T-helper 2 cell treated with Interferon-gamma antibody and Interleukin-4, amounts not matched to agents 100 ng/mL and 5 ng/mL, for 36 hours (primary cell): ENCODE measurements at regions not wholly inside any gene's neighbourhood (a gene's known extent, or its start where the extent isn't known, plus 50 kb on each side); places are given as distances from the start of the nearest gene placed in this dataset.
"Not testable (repeated sequence)": the region's sequence is repeated elsewhere in the genome, so short reads cannot be mapped to it uniquely, and the experiment has no call there.

Source experiments
- intact Hi-C: fragments of 100-400 bp; cut with micrococcal nuclease; formaldehyde crosslinking; loops from one replicate; pipeline ENCODE4 v1.15.1; 2023

GRCh38 chr6:159407211-159407780 is 238.1 kb downstream of the FNDC1 start:
- intact Hi-C loops: not testable (repeated sequence)

DNA sequence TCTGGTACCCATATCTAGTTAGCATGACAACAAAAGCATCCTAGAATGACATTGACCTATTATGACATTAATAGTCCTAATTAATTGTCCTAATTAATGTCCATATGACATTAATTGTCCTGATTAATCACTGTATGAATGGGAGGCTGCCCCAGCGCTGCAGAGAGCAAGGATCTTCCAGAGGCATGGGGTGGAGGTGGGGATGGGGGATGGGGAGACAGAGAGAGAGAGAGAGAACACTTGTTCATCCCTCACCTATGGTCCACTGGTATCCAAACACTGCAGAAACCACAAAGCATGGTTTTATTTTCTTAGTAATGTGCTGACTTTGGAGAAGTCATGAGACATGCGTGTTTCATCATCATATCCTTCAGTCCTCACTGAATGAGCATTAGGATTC is 235.1 kb downstream of the FNDC1 start:
- intact Hi-C loops: no loop called here

DNA sequence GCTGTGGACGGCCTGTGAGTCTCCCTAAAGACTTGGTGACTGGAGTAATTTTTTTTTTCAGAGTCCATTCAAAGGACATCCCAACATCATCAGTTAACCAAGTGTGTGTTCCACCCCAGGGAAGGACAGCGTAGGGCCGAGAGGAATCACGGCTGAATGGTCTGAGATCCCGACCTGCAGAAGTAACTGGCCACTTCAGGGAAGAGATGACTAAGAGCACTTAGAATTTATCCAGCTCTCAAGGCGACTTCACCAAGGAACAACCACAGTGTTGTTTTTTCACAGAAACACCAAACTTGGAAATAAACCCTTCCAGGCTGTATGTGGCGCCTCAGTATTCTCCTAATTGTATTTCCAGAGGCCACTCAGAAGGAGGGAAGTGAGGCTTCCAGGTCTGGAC is 231.6 kb downstream of the FNDC1 start:
- intact Hi-C loops: no loop called here

DNA sequence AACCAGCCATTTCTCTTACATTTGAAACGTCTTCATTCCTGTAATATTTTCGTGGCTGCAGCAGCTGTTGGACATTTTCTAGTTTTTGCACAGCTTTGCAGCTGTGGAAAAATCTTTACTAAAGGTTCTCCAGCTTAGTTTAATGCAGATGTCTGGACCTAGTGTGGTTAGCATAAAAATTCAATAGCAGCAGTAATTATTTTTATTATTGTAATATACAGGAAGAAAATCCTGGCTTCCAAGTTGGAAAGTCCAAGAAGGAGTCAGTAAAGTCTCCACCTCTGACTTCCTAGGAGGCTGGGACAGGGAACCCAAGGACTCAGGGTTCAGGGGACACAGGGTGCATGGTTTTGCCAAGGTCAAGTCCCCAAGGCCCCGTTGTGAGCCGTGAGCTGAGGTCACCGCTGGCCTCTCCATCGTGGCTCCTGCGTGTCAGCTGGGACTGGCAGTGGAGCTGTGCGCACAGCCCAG is 230.6 kb downstream of the FNDC1 start:
- intact Hi-C loops: no loop called here

DNA sequence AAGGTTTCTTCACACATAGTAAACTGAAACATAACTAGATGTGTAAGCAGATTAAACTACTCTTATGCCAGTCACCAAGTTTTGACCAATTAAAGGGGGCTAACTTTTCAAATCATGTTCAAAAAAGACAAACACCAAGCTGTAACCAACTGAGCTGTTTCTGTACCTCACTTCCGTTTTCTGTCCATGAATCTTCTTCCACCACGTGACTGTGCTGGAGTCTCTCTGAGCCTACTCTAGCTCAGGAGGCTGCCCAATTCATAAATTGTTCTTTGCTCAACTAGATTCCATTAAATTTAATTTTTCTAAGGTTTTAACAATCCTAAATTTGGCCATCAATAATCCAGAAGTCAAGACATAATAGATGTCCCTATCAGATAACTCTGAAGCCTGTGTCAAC is 229.4 kb downstream of the FNDC1 start:
- intact Hi-C loops: no loop called here

- intact Hi-C loops: no loop called here
Observed at GRCh38 chr6:159397753-159398152, 228.6 kb downstream of the FNDC1 start.

- intact Hi-C loops: no loop called here
Observed at GRCh38 chr6:159395609-159396008, 226.4 kb downstream of the FNDC1 start.

- intact Hi-C loops: not testable (repeated sequence)
Observed at GRCh38 chr6:159392695-159393094, 223.5 kb downstream of the FNDC1 start.

GRCh38 chr6:159390381-159390780 is 221.2 kb downstream of the FNDC1 start:
- intact Hi-C loops: no loop called here

DNA sequence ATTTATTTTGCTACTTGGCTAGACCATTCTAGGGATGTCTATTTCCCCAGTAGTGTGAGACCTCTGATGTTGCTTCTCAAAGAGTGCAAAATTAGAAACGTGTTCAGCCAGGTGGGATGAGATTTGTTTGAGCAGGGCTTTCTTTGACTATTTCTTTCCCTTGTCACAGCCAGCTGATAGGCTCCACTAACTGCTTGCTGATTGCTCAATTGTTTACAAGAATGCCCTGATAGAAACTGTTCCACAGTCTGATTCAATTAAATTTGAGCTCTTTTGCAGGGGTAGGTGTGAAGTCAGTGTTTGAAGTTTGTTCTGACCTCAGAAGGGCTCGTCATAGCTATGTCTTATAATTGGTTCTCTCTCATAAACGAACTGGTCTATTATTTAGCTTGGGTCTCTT is 220.5 kb downstream of the FNDC1 start:
- intact Hi-C loops: no loop called here

GRCh38 chr6:159380114-159380513 is 210.9 kb downstream of the FNDC1 start:
- intact Hi-C loops: no loop called here

DNA sequence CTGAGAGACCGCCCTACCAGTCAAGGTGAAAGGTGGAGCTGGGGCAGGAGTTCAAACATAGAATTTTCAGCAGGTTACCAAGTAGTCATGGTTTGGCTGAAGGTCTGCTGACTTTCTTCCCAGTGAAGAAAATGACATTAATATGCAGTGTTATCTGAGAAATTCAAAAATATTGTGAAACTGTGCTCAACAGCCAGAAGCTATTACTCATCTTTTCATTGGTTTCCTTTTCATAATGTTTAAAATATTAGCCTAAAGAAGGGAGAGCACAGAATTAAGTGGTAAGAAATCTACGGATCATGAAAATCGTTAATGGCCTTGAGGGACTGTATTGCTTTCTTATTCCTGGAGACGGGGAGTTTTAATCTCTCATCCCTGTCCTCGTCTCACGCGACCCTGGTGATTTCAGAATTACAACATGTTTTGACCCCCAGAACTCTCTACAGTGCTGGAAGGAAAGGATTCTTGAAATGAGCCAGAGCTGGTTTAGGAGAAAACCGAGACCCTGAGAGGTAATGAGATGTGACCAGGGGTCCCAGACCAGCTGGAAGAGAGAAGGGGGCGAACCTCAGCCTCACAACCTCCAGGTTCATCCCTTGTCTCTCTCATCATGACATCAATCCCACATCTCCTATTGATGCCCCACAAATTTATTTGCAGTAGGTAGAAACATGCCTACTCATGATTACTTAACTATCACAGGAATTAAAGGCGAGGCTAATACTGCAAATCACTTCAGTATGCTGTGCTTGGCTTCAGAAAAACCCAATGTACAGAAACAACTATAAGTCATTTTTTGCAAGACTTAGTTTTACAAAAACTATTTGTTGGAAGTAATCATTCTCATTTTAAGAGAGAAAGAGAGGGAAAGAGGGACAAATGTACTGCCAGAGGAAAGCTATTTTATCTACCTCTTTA is 209.5 kb downstream of the FNDC1 start:
- intact Hi-C loops: no loop called here

DNA sequence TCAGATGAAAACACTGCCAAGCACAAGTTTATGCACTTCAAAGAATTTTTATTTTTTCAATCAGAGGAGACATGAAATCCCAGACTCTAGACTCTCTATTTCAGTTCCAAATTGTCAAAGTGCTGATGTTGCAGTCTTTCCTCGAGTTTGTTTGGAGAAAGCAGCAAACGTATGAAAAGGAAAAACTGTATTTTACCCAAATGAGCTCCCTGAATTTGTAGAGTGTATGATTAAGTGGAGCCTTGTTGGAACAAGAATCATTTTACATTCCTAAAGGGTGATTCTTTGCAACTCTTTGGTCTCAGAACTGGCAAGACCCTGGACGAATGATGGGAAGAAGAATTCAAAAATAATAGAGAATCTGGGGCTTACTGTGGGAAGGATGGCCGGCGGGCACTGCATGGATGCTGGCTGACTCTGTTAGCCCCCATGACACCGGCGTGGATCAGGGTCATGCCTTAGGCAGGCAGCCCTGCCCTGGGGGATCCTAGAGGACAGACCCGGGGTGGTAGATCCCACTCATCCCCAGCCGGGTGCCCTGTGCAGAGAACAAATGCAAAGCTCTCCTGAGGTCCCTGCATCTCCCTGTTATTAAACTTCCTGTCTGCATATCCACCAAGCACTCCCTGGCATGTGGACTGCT is 207.4 kb downstream of the FNDC1 start:
- intact Hi-C loops: no loop called here

- intact Hi-C loops: no loop called here
Observed at GRCh38 chr6:159375014-159375413, 205.8 kb downstream of the FNDC1 start.

DNA sequence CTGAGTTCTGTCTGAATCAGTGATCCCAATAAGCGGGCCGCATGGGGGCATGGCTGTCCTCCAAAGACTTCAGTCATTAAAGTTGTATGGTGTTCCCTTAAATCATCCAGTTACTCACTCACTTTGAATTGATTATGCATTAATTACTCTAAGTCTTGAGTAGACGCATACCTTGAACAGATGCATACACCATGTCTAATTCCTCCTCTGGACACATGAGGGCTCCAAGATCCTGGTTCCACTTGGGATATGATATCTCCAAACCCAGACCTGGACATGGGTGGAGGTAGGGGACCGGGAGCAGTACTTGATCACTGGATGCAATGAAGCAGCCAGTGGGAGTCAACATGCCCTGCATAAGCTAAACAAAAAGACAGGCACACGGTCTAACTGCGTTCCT is 204.5 kb downstream of the FNDC1 start:
- intact Hi-C loops: no loop called here

GRCh38 chr6:159372333-159372732 is 203.1 kb downstream of the FNDC1 start:
- intact Hi-C loops: no loop called here

DNA sequence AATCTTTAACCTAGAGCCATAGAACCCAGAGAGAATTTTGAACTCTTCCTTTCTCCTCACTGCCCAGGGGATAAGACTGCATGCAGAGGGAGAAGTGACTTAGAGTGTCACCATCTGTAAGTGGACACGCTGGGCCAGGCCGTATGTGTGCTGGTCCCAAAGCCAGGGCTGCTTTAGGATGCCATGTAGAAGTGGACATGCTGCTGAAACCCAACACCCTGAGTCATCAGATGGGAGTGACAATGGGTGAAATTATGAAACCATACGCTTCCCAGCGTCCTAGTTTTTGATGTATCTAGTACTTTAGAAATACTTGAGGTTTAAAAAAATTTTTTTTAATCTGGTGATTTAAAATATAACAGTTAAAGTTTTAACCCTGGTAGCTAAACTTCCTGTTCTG is 191.1 kb downstream of the FNDC1 start:
- intact Hi-C loops: no loop called here

DNA sequence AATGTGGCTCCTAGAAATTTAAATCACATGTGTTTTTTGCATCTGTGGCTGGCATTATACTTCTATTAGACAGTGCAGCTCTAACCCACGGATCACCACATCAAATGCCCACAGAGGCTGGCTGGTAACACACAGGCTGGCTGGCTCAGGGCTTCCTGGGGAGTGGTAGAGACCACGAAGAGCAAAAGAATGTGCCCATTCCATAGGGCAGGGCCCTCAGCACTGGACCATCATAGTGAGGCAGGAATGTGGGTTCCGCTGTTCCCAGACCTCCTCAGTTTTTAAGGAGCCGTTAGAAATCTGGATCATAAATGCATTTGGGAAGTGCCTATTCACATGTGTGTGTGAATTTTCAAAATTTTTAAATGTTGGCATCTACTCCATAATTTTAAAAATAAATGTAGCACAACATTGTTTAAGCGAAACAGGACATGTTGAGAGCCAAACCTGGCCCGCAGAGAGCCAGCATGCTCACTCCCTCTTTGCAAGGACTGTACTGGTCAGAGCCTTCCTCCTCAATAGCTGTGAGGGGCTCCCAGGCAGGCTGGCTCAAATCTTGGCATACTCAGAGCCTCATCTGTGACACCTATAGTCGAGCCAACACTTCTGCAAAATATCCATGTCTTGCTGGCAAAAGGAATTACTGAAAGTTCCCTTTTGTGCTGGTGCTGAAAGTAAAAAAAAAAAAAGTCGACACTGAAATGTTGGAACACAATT is 190.5 kb downstream of the FNDC1 start:
- intact Hi-C loops: no loop called here

GRCh38 chr6:159358562-159358961 is 189.4 kb downstream of the FNDC1 start:
- intact Hi-C loops: no loop called here

GRCh38 chr6:159357211-159357915 is 188.2 kb downstream of the FNDC1 start:
- intact Hi-C loops: no loop called here

DNA sequence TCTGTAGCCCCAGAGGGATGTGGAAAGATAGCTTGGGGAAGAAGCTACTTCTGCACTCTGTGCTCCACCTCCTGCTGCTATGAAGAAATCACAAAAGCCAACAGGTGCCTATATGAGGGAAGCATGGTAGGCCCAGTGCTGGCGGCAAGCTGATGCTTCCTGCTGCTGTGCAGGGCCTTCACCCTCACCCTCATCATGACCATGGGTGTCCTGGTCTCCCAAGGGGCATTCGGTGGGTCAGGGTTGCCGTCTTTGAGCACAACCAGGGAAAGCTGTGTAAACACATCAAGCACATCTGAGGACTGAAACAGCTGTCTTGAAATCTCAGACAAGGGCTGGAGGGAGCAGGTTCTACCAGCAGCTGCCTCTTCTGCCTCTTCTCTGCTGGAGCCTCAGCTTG is 184.0 kb downstream of the FNDC1 start:
- intact Hi-C loops: no loop called here
